ENCODE measurements at regions not wholly inside any gene's neighbourhood (a gene's known extent, or its start where the extent isn't known, plus 50 kb on each side); places are given as distances from the start of the nearest gene placed in this dataset.

GRCh38 chr6:148674306-148674705, 72.5 kb upstream of the UST start:
- Histone ChIP-seq H3K4me3 (ENCODE audit: low read depth in 1 of 2, low read length in 1 of 2) (no peak overlapping the region), H3K27ac (no peak overlapping the region), H3K27me3 (no peaks in the 10 kb centered on the region), H3K4me1 (ENCODE audit: control insufficient read depth in 1 of 2, insufficient read depth in 1 of 2, low read depth in 1 of 2, low read length in 1 of 2) (no peaks in the 10 kb centered on the region), H3K36me3 (no peaks in the 10 kb centered on the region), H3K9me3 (no peaks in the 10 kb centered on the region)
- TF ChIP-seq CTCF (IDR thresholded peaks at IDR 0.05), result no peak

- no peak overlapping the region for H3K27ac ChIP-seq
- no peaks in the 10 kb centered on the region for H3K27me3 ChIP-seq
- no peak for TF ChIP-seq CTCF (IDR thresholded peaks at IDR 0.05)
- H3K4me1 ChIP-seq (ENCODE audit: control insufficient read depth in 1 of 2, insufficient read depth in 1 of 2, low read depth in 1 of 2, low read length in 1 of 2), result peaks cover 0 to 2% of the 10 kb centered on the region in 2 experiments
- no peaks in the 10 kb centered on the region for H3K9me3 ChIP-seq
- H3K36me3 ChIP-seq, result no peaks in the 10 kb centered on the region
- H3K4me3 ChIP-seq (ENCODE audit: low read depth in 1 of 2, low read length in 1 of 2), result no peak overlapping the region
Observed at GRCh38 chr6:148677594-148678476, 69.0 kb upstream of the UST start.

- TF ChIP-seq CTCF (IDR thresholded peaks at IDR 0.05), result no peak
- H3K27me3 ChIP-seq, result no peaks in the 10 kb centered on the region
- no peak overlapping the region for H3K27ac ChIP-seq
- H3K4me3 ChIP-seq (ENCODE audit: low read depth in 1 of 2, low read length in 1 of 2), result no peak overlapping the region
- H3K36me3 ChIP-seq, result no peaks in the 10 kb centered on the region
- no peaks in the 10 kb centered on the region for H3K9me3 ChIP-seq
- peaks cover 0 to 10% of the 10 kb centered on the region in 2 experiments for H3K4me1 ChIP-seq (ENCODE audit: control insufficient read depth in 1 of 2, insufficient read depth in 1 of 2, low read depth in 1 of 2, low read length in 1 of 2)
Observed at GRCh38 chr6:148678682-148679081, 68.1 kb upstream of the UST start.

- peaks cover 0 to 11% of the 10 kb centered on the region in 2 experiments for H3K4me1 ChIP-seq (ENCODE audit: control insufficient read depth in 1 of 2, insufficient read depth in 1 of 2, low read depth in 1 of 2, low read length in 1 of 2)
- H3K4me3 ChIP-seq (ENCODE audit: low read depth in 1 of 2, low read length in 1 of 2), result no peak overlapping the region
- H3K27ac ChIP-seq, result no peak overlapping the region
- H3K36me3 ChIP-seq, result no peaks in the 10 kb centered on the region
- H3K9me3 ChIP-seq, result no peaks in the 10 kb centered on the region
- H3K27me3 ChIP-seq, result no peaks in the 10 kb centered on the region
- no peak for TF ChIP-seq CTCF (IDR thresholded peaks at IDR 0.05)
Observed at GRCh38 chr6:148681666-148682065, 65.2 kb upstream of the UST start.

GRCh38 chr6:148682252-148682651, 64.6 kb upstream of the UST start:
- H3K9me3 ChIP-seq, result no peaks in the 10 kb centered on the region
- no peaks in the 10 kb centered on the region for H3K36me3 ChIP-seq
- H3K4me3 ChIP-seq (ENCODE audit: low read depth in 1 of 2, low read length in 1 of 2), result no peak overlapping the region
- H3K27ac ChIP-seq, result no peak overlapping the region
- no peaks in the 10 kb centered on the region for H3K27me3 ChIP-seq
- TF ChIP-seq CTCF (IDR thresholded peaks at IDR 0.05), result no peak
- H3K4me1 ChIP-seq (ENCODE audit: control insufficient read depth in 1 of 2, insufficient read depth in 1 of 2, low read depth in 1 of 2, low read length in 1 of 2), result peaks cover 0 to 11% of the 10 kb centered on the region in 2 experiments

Data from neutrophil (primary cell).